Neural crest cell (in vitro differentiated cells): ENCODE measurements at regions not wholly inside any gene's neighbourhood (a gene's known extent, or its start where the extent isn't known, plus 50 kb on each side); places are given as distances from the start of the nearest gene placed in this dataset.
"Not testable (repeated sequence)": the region's sequence is repeated elsewhere in the genome, so short reads cannot be mapped to it uniquely, and the experiment has no call there.

ENCODE experiments used
- DNase-seq: peaks from one replicate; pipeline ENCODE4 v3.0.0; 2021; ENCODE audit warnings: low read depth, mixed read lengths, low spot score
- H3K27ac Mint-ChIP-seq: one replicate; pipeline ENCODE4 v1.8.0; 2021; ENCODE audit warnings: mild to moderate bottlenecking, mixed read lengths; ENCODE audit not compliant: unreplicated experiment
- H3K27me3 Mint-ChIP-seq: 2 replicates; pipeline ENCODE4 v1.8.0; 2021; ENCODE audit warnings: low read depth, mild to moderate bottlenecking, mixed read lengths
- H3K36me3 Mint-ChIP-seq: 2 replicates; pipeline ENCODE4 v1.8.0; 2021; ENCODE audit warnings: low read depth, mild to moderate bottlenecking, mixed read lengths
- H3K4me1 Mint-ChIP-seq: 2 replicates; pipeline ENCODE4 v1.8.0; 2021; ENCODE audit warnings: mixed read lengths
- H3K4me3 Mint-ChIP-seq: one replicate; pipeline ENCODE4 v1.8.0; 2021; ENCODE audit warnings: mild to moderate bottlenecking, mixed read lengths
- H3K9me3 Mint-ChIP-seq: 2 replicates; pipeline ENCODE4 v1.8.0; 2021; ENCODE audit warnings: mixed read lengths
- CTCF ChIP-seq: fragments of 200-600 bp; sonication (generic); conservative IDR thresholded peaks from 2 replicates; pipeline ENCODE4 v1.5.0; 2021; ENCODE audit warnings: antibody characterized with exemption, mild to moderate bottlenecking

- H3K4me1 Mint-ChIP-seq = no peaks in the 10 kb centered on the region
- no peak for TF ChIP-seq CTCF
- H3K27me3 Mint-ChIP-seq = no peaks in the 10 kb centered on the region
- H3K36me3 Mint-ChIP-seq = peaks cover 8% of the 10 kb centered on the region
- no peak overlapping the region for H3K4me3 Mint-ChIP-seq
- DNase-seq = no peak
- H3K9me3 Mint-ChIP-seq = peaks cover 7% of the 10 kb centered on the region
- H3K27ac Mint-ChIP-seq = no peak overlapping the region
Measured at GRCh38 chr2:185417688-185418087, 320.9 kb upstream of the FSIP2 start.

GRCh38 chr2:185424958-185425629 lies 313.5 kb upstream of the FSIP2 start:
- not testable (repeated sequence) for H3K36me3 Mint-ChIP-seq, H3K9me3 Mint-ChIP-seq, H3K27me3 Mint-ChIP-seq
- peak; percentile 51 for DNase-seq
- Mint-ChIP-seq H3K4me3 (peak overlapping the region; percentile 98), H3K27ac (peak overlapping the region; percentile 98), H3K4me1 (peaks cover 24% of the 10 kb centered on the region)

GRCh38 chr2:185428000-185428399 lies 310.6 kb upstream of the FSIP2 start:
- Mint-ChIP-seq H3K27me3 (no peaks in the 10 kb centered on the region), H3K4me3 (peak overlapping the region; percentile 44), H3K4me1 (peaks cover 32% of the 10 kb centered on the region), H3K27ac (no peak overlapping the region), H3K36me3 (peaks cover 14% of the 10 kb centered on the region), H3K9me3 (peaks cover 2% of the 10 kb centered on the region)
- DNase-seq = no peak
- TF ChIP-seq CTCF = no peak

GRCh38 chr2:185433824-185434223 lies 304.8 kb upstream of the FSIP2 start:
- no peak for DNase-seq
- Mint-ChIP-seq H3K27ac (no peak overlapping the region), H3K4me3 (no peak overlapping the region), H3K27me3 (no peaks in the 10 kb centered on the region), H3K9me3 (peaks cover 4% of the 10 kb centered on the region), H3K36me3 (peaks cover 15% of the 10 kb centered on the region), H3K4me1 (peaks cover 28% of the 10 kb centered on the region)
- no peak for TF ChIP-seq CTCF

- no peak for TF ChIP-seq CTCF
- no peak overlapping the region for H3K4me3 Mint-ChIP-seq
- no peak overlapping the region for H3K27ac Mint-ChIP-seq
- H3K27me3 Mint-ChIP-seq = no peaks in the 10 kb centered on the region
- DNase-seq = no peak
- H3K9me3 Mint-ChIP-seq = peaks cover 2% of the 10 kb centered on the region
- peaks cover 25% of the 10 kb centered on the region for H3K4me1 Mint-ChIP-seq
- H3K36me3 Mint-ChIP-seq = peaks cover 10% of the 10 kb centered on the region
Measured at GRCh38 chr2:185436787-185437372, 301.7 kb upstream of the FSIP2 start.

GRCh38 chr2:185441486-185442005 lies 297.1 kb upstream of the FSIP2 start:
- Mint-ChIP-seq H3K4me1 (peaks cover 34% of the 10 kb centered on the region), H3K36me3 (no peaks in the 10 kb centered on the region)

More at GRCh38 chr2:185441486-185442005, 297.1 kb upstream of the FSIP2 start:
- peak; percentile 32 for TF ChIP-seq CTCF
- DNase-seq = no peak
- no peaks in the 10 kb centered on the region for H3K9me3 Mint-ChIP-seq
- H3K4me3 Mint-ChIP-seq = no peak overlapping the region
- no peaks in the 10 kb centered on the region for H3K27me3 Mint-ChIP-seq
- no peak overlapping the region for H3K27ac Mint-ChIP-seq
